NB4 (cell line): ENCODE measurements at regions not wholly inside any gene's neighbourhood (a gene's known extent, or its start where the extent isn't known, plus 50 kb on each side); places are given as distances from the start of the nearest gene placed in this dataset.

Source experiments
- CTCF ChIP-seq: IDR thresholded peaks from one replicate; pipeline ENCODE4 v1.5.1; 2012; ENCODE audit warnings: low read depth, low read length
- POLR2A ChIP-seq: IDR thresholded peaks from 2 replicates; pipeline ENCODE4 v1.6.1; 2011; ENCODE audit warnings: mild to moderate bottlenecking; ENCODE audit not compliant: insufficient read length; ENCODE audit errors: extremely low read depth

DNA sequence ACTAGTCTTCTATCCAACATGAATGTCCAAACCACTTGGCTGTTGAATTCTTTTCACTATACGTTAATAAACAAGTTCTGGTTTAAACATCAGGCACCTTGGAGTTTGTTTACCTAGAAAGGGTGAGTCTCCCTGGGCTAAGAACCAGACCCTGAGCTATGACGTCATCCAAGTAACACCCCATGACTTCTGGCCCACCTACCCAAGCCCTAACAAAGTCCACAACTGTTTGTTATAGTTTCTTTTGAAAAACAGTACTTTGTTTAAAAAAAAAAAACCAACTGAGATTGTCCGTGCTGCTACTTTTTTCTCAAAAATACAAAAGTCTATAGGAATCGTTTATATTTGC lies 146.9 kb upstream of the BEND6 start:
- TF ChIP-seq CTCF (no peak), POLR2A (no peak)
